Embryonic facial prominence (tissue), 1 donor: ENCODE measurements at regions not wholly inside any gene's neighbourhood (a gene's known extent, or its start where the extent isn't known, plus 50 kb on each side); places are given as distances from the start of the nearest gene placed in this dataset.

ENCODE experiments used
- DNase-seq: peaks from one replicate; pipeline ENCODE4 v3.0.0-alpha.2; 2016; ENCODE audit errors: extremely low spot score

GRCh38 chr12:97093187-97093683 is 186.2 kb downstream of the NEDD1 start:
- DNase-seq, result no peak

DNA sequence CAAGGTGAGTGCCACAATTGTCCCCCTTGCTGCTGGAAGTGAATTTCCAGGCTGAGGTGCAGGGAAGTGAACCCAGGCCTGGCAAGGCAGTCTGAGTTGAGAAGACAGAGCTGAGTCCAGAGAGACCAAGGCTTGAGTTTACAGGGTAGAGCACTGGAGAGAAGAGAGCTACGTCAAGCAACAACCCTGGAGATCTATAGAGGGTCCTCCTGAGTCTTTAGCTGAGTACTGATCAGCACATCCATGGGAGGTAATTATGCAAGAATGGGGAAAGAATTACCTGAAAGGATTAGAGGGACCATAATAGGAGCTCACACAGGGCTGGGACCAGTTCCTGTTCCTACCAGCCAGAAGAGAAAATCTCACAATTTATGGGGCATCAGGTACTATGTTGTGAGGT is 190.7 kb downstream of the NEDD1 start:
- DNase-seq, result no peak

GRCh38 chr12:97109441-97109840 is 202.4 kb downstream of the NEDD1 start:
- no peak for DNase-seq

DNA sequence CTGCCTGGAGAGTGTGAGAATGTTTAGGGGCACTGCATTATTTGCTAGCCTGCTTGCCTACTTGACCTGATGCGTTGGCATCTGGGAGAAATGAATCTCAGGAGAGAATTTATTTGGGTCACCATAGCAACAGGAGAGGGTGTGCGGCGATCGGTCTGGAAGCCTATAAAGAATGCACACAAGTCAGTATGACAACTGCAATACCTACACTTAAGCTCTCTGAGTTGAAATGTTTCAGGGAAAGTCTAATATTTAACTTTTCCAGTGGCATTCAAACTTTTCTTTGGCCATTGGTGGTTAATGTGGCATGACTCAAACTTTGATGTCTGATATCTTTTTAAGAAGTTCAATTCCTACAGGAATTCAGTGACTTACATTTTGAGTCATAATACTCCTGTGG is 205.1 kb downstream of the NEDD1 start:
- no peak for DNase-seq

DNA sequence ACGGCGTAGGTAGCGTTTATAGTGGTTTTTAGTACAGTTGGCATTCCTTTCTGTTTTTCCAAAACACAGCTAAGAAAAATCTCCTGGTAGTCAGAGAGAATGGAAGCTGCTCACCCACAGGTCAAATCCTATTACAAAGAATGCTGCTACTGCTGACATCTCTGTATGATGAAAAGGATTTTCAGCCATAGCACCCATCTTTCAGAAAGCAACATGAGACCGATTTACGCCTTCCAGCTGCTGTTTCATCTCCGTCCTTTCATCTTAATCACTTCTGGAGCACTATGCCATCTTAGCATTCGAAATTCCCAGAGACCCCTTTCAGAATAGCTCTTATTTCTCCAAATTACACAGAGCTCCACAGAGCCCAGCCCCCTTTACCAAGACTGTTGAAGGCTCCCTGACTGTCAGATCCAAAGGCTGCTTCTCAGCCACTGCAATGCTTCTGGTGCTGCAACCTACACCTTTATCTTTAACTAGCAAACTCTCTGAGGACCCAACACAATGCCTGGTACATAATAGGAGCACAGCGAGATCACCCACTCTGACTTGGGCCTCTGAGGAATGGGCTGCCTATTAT is 211.8 kb downstream of the NEDD1 start:
- no peak for DNase-seq

DNA sequence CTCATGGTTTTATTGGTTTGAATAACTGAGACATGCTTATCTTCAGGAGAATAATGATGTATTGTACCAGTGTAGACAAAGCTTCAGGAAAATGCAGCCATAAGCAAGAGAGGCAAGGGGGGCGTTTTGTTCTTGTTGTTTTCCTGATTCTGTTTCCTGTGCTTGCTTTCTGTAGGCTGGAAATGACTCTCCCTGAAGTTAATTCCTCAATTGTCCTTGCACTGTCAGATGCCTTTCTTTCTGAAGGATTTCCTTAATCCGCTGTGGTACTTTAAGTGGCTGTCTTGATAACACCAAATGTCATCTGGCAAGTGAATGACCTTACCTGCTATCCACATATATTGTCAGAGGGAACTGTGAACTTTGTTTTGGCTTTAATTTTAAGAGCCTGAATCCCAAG is 220.0 kb downstream of the NEDD1 start:
- no peak for DNase-seq

GRCh38 chr12:97131220-97131981 is 224.3 kb downstream of the NEDD1 start:
- DNase-seq, result no peak

GRCh38 chr12:97132270-97132669 is 225.2 kb downstream of the NEDD1 start:
- no peak for DNase-seq

GRCh38 chr12:97134495-97134894 is 227.4 kb downstream of the NEDD1 start:
- no peak for DNase-seq

GRCh38 chr12:97140355-97140754 is 233.3 kb downstream of the NEDD1 start:
- DNase-seq, result no peak

GRCh38 chr12:97142737-97143410 is 235.8 kb downstream of the NEDD1 start:
- no peak for DNase-seq

- no peak for DNase-seq
Observed at GRCh38 chr12:97148941-97149559, 242.0 kb downstream of the NEDD1 start.

DNA sequence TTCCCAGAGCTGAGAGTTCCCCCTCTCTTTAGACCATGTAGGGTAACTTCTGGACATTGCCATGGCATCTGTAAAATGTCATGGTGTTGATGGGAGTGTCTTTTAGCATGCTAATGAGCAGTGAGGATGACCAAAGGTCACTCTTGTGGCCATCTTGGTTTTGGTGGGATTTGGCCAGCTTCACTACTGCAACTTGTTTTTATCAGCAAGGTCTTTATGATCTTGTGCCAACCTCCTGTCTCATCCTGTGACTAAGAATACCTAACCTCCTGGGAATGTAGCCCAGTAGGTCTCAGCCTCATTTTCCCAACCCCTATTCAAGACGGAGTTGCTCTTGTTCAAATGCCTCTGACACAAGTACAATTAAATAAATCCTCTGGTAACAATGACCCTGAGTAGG is 244.4 kb downstream of the NEDD1 start:
- DNase-seq, result no peak

DNA sequence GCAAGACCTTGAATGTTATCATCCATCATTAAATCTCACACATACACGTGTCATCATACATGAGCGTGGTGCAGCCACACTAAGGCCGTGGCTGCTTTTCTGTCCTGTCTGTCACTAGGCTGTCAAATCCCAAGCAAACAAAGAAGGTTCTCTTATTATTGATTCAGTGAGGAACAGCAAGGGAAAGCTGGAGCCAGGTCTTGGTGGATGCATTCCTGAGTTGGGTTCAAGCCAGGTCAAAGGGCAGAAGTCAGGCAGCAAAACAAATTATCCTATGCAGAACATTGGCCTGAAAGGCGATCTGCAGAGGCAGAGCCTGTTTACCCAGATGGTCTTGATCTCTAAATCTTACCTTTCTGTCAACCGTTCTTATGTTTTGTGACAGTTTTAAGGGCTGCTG is 252.3 kb downstream of the NEDD1 start:
- DNase-seq, result no peak

DNA sequence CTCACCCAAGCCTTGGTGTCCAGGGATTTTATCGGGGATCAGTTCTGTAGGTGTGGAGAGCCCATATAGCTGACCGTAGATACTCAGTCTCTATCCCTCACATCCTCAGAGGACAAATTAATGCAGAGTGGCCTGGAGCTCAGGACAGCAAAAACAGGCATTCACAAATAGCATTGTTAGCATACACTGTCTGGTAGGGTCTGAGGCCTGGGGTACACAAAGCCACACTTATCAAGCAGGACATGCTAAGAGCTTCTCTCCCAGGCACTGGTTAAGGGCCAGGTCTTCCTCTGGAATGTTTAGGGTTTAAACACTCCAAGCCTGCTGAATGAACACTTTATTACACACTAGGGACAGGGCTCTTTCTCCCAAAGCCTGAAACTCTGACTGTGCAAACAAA is 253.2 kb downstream of the NEDD1 start:
- DNase-seq, result no peak

GRCh38 chr12:97162173-97162572 is 255.1 kb downstream of the NEDD1 start:
- DNase-seq, result no peak

DNA sequence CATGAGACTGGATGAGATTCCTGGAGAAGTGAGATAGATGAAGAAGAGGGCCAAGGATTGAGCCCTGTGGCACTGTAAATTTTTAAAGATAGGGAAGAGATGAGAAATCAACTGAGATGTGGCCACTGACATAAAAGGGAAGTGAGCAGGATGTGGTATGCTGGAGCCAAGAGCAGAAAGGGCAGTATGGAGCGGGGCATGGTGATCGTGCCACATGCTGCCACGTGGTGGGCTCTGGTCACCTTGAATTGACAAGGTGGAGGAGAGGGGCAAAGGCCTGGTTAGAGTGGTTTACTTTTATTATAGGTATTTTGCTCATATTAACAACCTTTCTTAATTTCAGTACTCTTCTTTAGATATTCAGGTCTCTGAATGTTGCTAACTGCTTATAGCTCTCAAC is 257.9 kb downstream of the NEDD1 start:
- no peak for DNase-seq

DNA sequence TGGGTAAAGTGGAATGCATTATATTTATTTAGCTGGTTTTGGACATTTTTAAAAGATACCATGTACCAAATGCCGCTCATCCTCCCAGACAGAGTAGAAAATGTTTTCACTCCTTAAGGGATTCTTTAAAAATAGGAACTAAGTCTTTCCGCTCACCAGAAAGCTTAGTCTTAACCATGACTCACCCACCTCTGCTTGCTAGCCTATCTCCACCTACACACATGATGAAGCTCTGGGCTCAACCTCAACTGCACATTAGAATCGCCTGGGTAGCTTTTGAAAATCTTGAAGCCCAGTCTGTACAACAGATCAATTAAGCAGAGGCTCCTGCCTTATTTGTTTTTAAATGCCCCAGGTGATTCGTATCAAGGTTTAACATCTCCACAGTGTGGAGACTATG is 260.5 kb downstream of the NEDD1 start:
- DNase-seq, result no peak

GRCh38 chr12:97168804-97169203 is 261.7 kb downstream of the NEDD1 start:
- DNase-seq, result no peak

- no peak for DNase-seq
Observed at GRCh38 chr12:97169889-97170567, 263.0 kb downstream of the NEDD1 start.

GRCh38 chr12:97173688-97174410 is 266.8 kb downstream of the NEDD1 start:
- DNase-seq, result no peak
